Activated naive CD8-positive, alpha-beta T cell treated with anti-CD3 and anti-CD28 coated beads for 36 hours (primary cell): ENCODE measurements at regions not wholly inside any gene's neighbourhood (a gene's known extent, or its start where the extent isn't known, plus 50 kb on each side); places are given as distances from the start of the nearest gene placed in this dataset.

ENCODE experiments used
- DNase-seq: peaks from one replicate; pipeline ENCODE4 v3.0.0; 2021
- H3K27ac Mint-ChIP-seq: one replicate; pipeline ENCODE4 v1.8.0; 2022; ENCODE audit warnings: mild to moderate bottlenecking, moderate library complexity, mixed read lengths
- H3K27me3 Mint-ChIP-seq: one replicate; pipeline ENCODE4 v1.8.0; 2022; ENCODE audit warnings: mild to moderate bottlenecking, mixed read lengths
- H3K36me3 Mint-ChIP-seq: one replicate; pipeline ENCODE4 v1.8.0; 2021; ENCODE audit warnings: mild to moderate bottlenecking, mixed read lengths
- H3K4me1 Mint-ChIP-seq: one replicate; pipeline ENCODE4 v1.8.0; 2021; ENCODE audit warnings: mixed read lengths
- H3K4me3 Mint-ChIP-seq: one replicate; pipeline ENCODE4 v1.8.0; 2022; ENCODE audit warnings: mild to moderate bottlenecking, moderate library complexity, mixed read lengths
- H3K9me3 Mint-ChIP-seq: one replicate; pipeline ENCODE4 v1.8.0; 2022; ENCODE audit warnings: mixed read lengths

GRCh38 chr20:52654567-52654966, 317.6 kb upstream of the TSHZ2 start:
- H3K9me3 Mint-ChIP-seq = no peaks in the 10 kb centered on the region
- H3K27ac Mint-ChIP-seq = no peak overlapping the region
- DNase-seq = no peak
- H3K4me3 Mint-ChIP-seq = no peak overlapping the region
- no peaks in the 10 kb centered on the region for H3K27me3 Mint-ChIP-seq
- no peaks in the 10 kb centered on the region for H3K4me1 Mint-ChIP-seq
- H3K36me3 Mint-ChIP-seq = no peaks in the 10 kb centered on the region

DNA sequence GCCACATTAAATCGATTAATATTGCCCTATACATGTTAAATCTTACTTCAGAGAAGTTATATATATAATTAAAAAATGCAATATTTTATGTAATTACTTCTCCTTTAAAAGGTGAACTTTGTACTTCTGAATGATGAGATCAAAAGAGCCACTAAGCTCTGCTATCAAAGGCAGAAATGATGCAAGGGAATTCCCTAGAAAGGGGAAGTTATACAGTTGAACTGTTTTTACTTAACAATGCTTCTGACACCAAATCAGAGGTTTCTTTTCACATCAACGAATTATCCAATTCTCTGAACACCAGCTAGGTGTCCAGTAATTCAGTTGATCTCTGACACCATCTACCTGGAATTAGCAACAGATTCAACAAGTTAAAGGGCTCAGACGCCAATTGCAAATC, 319.9 kb upstream of the TSHZ2 start:
- Mint-ChIP-seq H3K4me1 (no peaks in the 10 kb centered on the region), H3K9me3 (no peaks in the 10 kb centered on the region), H3K27me3 (no peaks in the 10 kb centered on the region), H3K36me3 (no peaks in the 10 kb centered on the region), H3K4me3 (no peak overlapping the region), H3K27ac (no peak overlapping the region)
- no peak for DNase-seq

DNA sequence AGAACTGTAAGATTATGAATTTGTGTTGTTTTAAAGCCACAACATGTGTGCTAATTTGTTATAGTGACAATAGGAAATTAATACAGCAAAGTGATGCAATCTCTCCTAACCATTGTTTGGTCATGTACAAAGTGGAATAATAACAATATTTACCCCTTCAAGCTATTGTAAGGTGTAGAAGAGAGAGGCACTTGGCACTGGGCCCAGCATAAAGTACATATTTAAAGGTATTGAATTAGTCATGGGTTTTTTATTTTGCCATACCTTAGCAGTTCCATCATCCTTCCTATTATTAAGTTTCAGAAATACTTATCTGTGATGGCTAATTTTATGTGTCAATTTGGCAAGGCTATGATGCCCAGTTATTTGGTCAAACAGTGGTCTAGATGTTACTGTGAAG, 322.4 kb upstream of the TSHZ2 start:
- no peaks in the 10 kb centered on the region for H3K9me3 Mint-ChIP-seq
- no peak overlapping the region for H3K4me3 Mint-ChIP-seq
- H3K4me1 Mint-ChIP-seq = no peaks in the 10 kb centered on the region
- no peak for DNase-seq
- no peaks in the 10 kb centered on the region for H3K27me3 Mint-ChIP-seq
- no peaks in the 10 kb centered on the region for H3K36me3 Mint-ChIP-seq
- no peak overlapping the region for H3K27ac Mint-ChIP-seq

GRCh38 chr20:52645822-52646221, 326.3 kb upstream of the TSHZ2 start:
- no peak overlapping the region for H3K27ac Mint-ChIP-seq
- H3K36me3 Mint-ChIP-seq = no peaks in the 10 kb centered on the region
- no peak for DNase-seq
- no peak overlapping the region for H3K4me3 Mint-ChIP-seq
- no peaks in the 10 kb centered on the region for H3K4me1 Mint-ChIP-seq
- no peaks in the 10 kb centered on the region for H3K9me3 Mint-ChIP-seq
- no peaks in the 10 kb centered on the region for H3K27me3 Mint-ChIP-seq

DNA sequence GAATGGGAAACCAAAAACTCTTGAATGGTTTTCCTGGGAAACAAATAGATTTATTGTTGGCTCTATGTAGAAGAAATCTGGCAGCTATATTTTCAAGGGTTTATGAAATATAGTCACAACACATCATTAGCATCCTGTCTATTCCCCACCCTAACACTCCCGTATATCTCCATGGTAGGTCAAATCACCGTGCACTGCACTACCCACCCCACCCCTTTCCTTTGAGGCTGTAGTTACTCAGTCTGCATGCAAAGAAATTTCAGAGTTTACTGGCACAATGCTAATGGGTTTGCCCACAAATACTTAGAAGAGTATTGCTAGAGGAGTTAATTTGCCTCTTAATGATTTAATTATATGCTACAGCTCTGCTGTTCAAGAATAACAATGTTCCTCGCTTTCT, 329.1 kb upstream of the TSHZ2 start:
- Mint-ChIP-seq H3K36me3 (no peaks in the 10 kb centered on the region), H3K9me3 (no peaks in the 10 kb centered on the region), H3K27ac (no peak overlapping the region), H3K27me3 (no peaks in the 10 kb centered on the region), H3K4me1 (no peaks in the 10 kb centered on the region), H3K4me3 (no peak overlapping the region)
- no peak for DNase-seq

GRCh38 chr20:52637201-52637600, 335.0 kb upstream of the TSHZ2 start:
- no peaks in the 10 kb centered on the region for H3K9me3 Mint-ChIP-seq
- H3K4me3 Mint-ChIP-seq = no peak overlapping the region
- no peak overlapping the region for H3K27ac Mint-ChIP-seq
- H3K27me3 Mint-ChIP-seq = no peaks in the 10 kb centered on the region
- H3K4me1 Mint-ChIP-seq = no peaks in the 10 kb centered on the region
- H3K36me3 Mint-ChIP-seq = no peaks in the 10 kb centered on the region
- DNase-seq = no peak

GRCh38 chr20:52631469-52631868, 340.7 kb upstream of the TSHZ2 start:
- H3K27ac Mint-ChIP-seq = no peak overlapping the region
- no peaks in the 10 kb centered on the region for H3K36me3 Mint-ChIP-seq
- H3K9me3 Mint-ChIP-seq = peaks cover 2% of the 10 kb centered on the region
- no peaks in the 10 kb centered on the region for H3K27me3 Mint-ChIP-seq
- H3K4me1 Mint-ChIP-seq = no peaks in the 10 kb centered on the region
- H3K4me3 Mint-ChIP-seq = no peak overlapping the region
- DNase-seq = no peak

GRCh38 chr20:52630138-52630537, 342.0 kb upstream of the TSHZ2 start:
- Mint-ChIP-seq H3K36me3 (no peaks in the 10 kb centered on the region), H3K27ac (no peak overlapping the region), H3K27me3 (no peaks in the 10 kb centered on the region), H3K9me3 (peaks cover 2% of the 10 kb centered on the region), H3K4me1 (no peaks in the 10 kb centered on the region), H3K4me3 (no peak overlapping the region)
- DNase-seq = no peak

GRCh38 chr20:52624281-52624680, 347.9 kb upstream of the TSHZ2 start:
- Mint-ChIP-seq H3K4me1 (no peaks in the 10 kb centered on the region), H3K4me3 (no peak overlapping the region), H3K36me3 (no peaks in the 10 kb centered on the region), H3K9me3 (no peaks in the 10 kb centered on the region), H3K27me3 (peaks cover 7% of the 10 kb centered on the region), H3K27ac (no peak overlapping the region)
- no peak for DNase-seq

GRCh38 chr20:52622081-52622480, 350.1 kb upstream of the TSHZ2 start:
- Mint-ChIP-seq H3K4me3 (no peak overlapping the region), H3K27ac (no peak overlapping the region), H3K36me3 (no peaks in the 10 kb centered on the region), H3K27me3 (peaks cover 7% of the 10 kb centered on the region), H3K9me3 (no peaks in the 10 kb centered on the region), H3K4me1 (peaks cover 3% of the 10 kb centered on the region)
- no peak for DNase-seq

DNA sequence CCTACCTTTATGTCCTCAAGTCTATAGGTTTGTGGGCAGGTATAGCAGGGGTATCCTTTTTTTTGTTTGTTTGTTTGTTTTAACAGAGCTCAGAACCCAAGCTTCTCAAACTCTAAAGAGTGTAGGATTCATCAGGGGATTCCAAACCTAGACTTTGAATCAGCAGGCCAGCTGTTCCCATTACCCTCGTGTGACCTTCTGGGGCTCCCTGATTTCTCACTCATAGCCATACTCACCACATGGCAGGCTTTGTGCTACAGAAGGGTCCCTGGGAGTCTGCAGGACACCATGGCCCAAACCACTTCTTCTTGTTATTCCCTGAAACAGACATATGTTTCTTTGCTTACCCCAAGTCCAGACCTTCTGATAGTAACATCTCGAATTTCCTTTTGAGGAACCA, 350.8 kb upstream of the TSHZ2 start:
- Mint-ChIP-seq H3K27me3 (peaks cover 11% of the 10 kb centered on the region), H3K36me3 (no peaks in the 10 kb centered on the region), H3K27ac (no peak overlapping the region), H3K4me1 (peaks cover 3% of the 10 kb centered on the region), H3K4me3 (no peak overlapping the region), H3K9me3 (no peaks in the 10 kb centered on the region)
- DNase-seq = no peak

DNA sequence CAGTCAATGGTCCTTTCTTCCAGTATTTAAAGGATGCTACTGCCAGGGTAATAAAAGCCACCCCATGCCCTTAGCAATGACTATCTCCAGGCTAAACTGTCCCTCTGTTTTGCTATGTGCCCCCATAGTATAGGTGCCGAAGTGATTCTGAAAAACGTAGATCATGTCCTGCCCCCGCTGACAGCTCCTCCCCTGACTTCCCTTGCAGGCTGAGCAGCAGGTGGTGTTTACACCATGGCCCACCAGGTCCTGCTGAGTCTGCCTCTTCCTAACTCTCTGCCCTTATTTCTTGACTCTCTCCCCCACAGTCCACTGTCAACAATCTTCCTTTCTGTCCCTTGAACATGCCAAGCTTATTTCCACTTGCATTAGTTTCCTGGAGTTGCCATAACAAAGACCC, 352.5 kb upstream of the TSHZ2 start:
- Mint-ChIP-seq H3K4me1 (peaks cover 11% of the 10 kb centered on the region), H3K9me3 (no peaks in the 10 kb centered on the region), H3K36me3 (no peaks in the 10 kb centered on the region), H3K27ac (no peak overlapping the region), H3K4me3 (no peak overlapping the region), H3K27me3 (peaks cover 15% of the 10 kb centered on the region)
- DNase-seq = no peak

DNA sequence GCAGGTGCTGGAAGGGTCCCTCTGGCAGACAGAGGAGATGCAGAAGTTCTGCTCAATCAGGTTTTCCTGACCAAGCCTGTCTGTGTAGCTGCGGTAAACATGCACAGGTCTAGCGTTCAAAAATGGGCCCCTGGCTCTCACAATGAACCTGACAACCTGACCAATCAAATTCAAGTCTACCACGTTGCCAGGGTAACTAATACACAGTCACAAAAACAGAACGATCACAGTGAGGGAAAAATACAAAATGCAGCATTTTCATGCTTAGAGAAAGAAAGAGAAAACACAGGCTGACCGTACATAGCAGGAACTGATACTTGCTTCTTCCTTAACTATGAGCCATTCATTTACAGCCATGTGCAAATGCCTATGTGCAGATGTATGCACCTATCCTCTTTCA, 353.1 kb upstream of the TSHZ2 start:
- H3K9me3 Mint-ChIP-seq = no peaks in the 10 kb centered on the region
- DNase-seq = no peak
- H3K27ac Mint-ChIP-seq = no peak overlapping the region
- no peaks in the 10 kb centered on the region for H3K36me3 Mint-ChIP-seq
- no peak overlapping the region for H3K4me3 Mint-ChIP-seq
- peaks cover 17% of the 10 kb centered on the region for H3K27me3 Mint-ChIP-seq
- peaks cover 11% of the 10 kb centered on the region for H3K4me1 Mint-ChIP-seq

DNA sequence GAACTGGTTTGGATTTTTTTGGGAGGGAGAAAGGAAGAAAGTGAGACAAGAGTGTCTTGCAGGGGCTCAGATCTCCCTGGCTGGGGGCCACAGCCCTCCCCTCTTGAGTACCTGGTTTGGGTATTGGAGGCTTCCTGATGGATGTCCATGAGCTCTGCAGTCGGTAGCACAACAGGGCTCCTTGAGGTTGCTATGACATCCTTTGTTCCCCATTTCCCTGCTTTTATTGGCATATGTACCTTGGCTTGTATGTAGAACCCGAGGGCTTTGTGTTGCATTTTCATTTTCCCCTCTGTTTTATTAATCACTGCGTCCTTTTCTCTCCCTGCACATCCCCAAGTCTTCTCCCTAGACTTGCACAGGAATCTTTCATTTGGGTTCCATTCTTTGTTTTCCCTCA, 355.5 kb upstream of the TSHZ2 start:
- Mint-ChIP-seq H3K27me3 (peaks cover 19% of the 10 kb centered on the region), H3K4me3 (no peak overlapping the region), H3K27ac (no peak overlapping the region), H3K4me1 (peaks cover 11% of the 10 kb centered on the region), H3K36me3 (no peaks in the 10 kb centered on the region), H3K9me3 (no peaks in the 10 kb centered on the region)
- no peak for DNase-seq

DNA sequence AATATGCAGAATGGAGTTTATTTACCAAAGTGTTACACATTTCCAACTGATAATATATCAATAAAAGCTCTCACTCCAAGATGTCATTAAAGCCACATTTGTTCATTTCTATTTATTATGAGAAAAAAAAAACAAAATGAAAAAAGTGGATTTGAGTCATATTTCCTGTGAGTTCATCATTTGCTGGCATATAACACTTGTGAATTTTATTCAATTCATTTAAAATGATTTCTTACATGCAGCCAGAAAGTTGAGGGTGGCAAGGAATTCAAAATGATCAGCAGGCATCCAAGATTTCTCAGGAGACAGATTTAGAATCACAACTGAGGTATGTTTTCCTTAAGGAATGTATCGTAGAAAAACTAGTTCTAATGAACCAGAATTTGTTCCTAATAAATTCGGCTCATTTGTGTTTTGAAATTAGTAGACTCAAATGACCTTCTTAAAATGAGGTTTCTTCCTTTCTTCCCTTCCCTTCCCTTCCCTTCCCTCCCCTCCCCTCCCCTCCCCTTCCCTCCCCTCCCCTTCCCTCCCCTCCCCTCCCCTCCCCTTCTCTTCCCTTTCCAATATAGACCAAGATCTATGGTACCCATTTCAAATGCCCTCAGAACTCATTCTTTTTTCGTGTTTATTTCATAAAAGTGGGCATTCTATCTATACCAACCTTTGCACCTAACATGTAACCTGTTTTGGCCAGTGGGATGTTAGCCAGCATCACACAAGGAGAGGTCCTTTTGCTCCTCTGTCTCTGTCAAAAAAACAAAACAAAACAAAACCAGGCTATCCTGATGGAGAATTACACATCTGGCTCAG, 357.9 kb upstream of the TSHZ2 start:
- H3K4me3 Mint-ChIP-seq = no peak overlapping the region
- H3K36me3 Mint-ChIP-seq = no peaks in the 10 kb centered on the region
- H3K27me3 Mint-ChIP-seq = peaks cover 16% of the 10 kb centered on the region
- no peak overlapping the region for H3K27ac Mint-ChIP-seq
- peaks cover 11% of the 10 kb centered on the region for H3K4me1 Mint-ChIP-seq
- no peak for DNase-seq
- no peaks in the 10 kb centered on the region for H3K9me3 Mint-ChIP-seq

DNA sequence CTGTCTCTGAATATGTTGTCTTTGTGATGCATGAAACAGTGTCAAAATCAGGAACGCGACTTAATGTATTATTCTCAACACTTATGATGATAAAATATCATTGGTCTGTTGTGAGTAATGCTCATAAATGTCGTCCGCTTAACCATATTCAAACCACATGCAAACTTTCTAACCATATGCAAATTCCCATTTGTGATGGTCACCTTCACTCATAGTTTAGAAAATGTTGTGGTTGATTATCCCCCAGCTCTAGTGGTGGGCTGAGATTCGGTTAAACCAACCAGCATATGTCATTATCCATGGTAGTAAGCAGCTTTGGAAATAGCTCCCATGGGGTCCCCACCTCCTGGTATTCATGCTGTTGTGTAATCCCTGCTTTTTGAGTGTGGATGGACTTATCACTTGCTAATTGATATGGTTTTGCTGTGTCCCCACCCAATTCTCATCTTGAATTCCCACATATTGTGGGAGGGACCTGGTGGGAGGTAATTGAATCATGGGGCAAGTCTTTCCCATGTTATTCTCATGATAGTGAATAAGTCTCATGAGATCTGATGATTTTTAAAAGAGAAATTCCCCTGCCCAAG, 360.0 kb upstream of the TSHZ2 start:
- no peak overlapping the region for H3K27ac Mint-ChIP-seq
- H3K4me1 Mint-ChIP-seq = peaks cover 8% of the 10 kb centered on the region
- no peak overlapping the region for H3K4me3 Mint-ChIP-seq
- H3K9me3 Mint-ChIP-seq = no peaks in the 10 kb centered on the region
- H3K27me3 Mint-ChIP-seq = peaks cover 19% of the 10 kb centered on the region
- no peak for DNase-seq
- H3K36me3 Mint-ChIP-seq = no peaks in the 10 kb centered on the region
